ENCODE measurements at regions not wholly inside any gene's neighbourhood (a gene's known extent, or its start where the extent isn't known, plus 50 kb on each side); places are given as distances from the start of the nearest gene placed in this dataset.

DNA sequence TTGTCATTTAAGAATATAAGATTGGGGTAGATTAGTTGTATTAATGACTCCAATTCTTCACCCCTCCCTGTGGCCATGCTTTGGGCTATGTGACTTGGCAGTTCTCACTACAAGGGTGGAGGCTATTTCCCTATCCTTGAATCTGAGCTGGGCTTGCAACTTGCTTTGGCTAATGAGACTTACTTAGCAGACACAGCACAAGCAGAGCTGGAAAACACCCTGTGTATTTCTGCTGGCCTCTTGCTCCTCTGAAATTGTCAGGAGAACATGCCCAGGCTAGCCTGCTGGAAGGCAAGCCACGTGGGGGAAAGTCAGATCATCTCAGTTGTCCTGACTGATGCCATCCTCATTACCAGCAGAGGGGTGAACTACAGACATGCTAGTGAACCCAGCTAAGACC is 126.5 kb upstream of the HDGFL1 start:
- Mint-ChIP-seq H3K27me3 (no peaks in the 10 kb centered on the region), H3K36me3 (ENCODE audit: insufficient read depth) (no peaks in the 10 kb centered on the region)

DNA sequence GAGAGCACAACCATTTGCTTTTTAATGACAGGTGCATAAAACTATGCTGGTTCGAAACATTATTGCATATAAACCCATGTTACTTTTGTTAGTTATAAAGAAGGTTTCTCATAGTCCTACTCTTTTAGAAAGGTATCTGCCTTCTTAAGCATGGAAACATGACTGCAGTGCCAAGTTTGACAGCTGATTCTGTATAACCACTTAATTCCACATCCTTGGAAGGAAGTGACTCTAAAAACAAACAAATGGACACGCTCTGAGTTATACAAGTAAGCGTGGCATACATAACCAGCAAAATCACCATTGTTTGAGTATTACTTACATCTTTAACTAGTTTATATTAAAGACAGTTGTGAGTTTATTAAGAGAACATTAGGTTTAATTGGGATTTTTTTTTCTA is 125.0 kb upstream of the HDGFL1 start:
- TF ChIP-seq, protein P1, sequence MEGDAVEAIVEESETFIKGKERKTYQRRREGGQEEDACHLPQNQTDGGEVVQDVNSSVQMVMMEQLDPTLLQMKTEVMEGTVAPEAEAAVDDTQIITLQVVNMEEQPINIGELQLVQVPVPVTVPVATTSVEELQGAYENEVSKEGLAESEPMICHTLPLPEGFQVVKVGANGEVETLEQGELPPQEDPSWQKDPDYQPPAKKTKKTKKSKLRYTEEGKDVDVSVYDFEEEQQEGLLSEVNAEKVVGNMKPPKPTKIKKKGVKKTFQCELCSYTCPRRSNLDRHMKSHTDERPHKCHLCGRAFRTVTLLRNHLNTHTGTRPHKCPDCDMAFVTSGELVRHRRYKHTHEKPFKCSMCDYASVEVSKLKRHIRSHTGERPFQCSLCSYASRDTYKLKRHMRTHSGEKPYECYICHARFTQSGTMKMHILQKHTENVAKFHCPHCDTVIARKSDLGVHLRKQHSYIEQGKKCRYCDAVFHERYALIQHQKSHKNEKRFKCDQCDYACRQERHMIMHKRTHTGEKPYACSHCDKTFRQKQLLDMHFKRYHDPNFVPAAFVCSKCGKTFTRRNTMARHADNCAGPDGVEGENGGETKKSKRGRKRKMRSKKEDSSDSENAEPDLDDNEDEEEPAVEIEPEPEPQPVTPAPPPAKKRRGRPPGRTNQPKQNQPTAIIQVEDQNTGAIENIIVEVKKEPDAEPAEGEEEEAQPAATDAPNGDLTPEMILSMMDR (IDR thresholded peaks at IDR 0.05; ENCODE audit: unreplicated experiment) = no peak
- no peak for DNase-seq (ENCODE audit: low spot score, unreplicated experiment)
- no peak overlapping the region for H3K4me3 Mint-ChIP-seq (ENCODE audit: low read depth)
- H3K27ac Mint-ChIP-seq = no peak overlapping the region
- no peaks in the 10 kb centered on the region for H3K9me3 Mint-ChIP-seq (ENCODE audit: low read depth)
- no peaks in the 10 kb centered on the region for H3K27me3 Mint-ChIP-seq
- H3K4me1 Mint-ChIP-seq (ENCODE audit: low read depth) = peaks cover 23% of the 10 kb centered on the region
- H3K36me3 Mint-ChIP-seq (ENCODE audit: insufficient read depth) = no peaks in the 10 kb centered on the region

More for the DNA sequence above, 126.5 kb upstream of the HDGFL1 start:
- Mint-ChIP-seq H3K4me1 (ENCODE audit: low read depth) (peaks cover 15% of the 10 kb centered on the region), H3K9me3 (ENCODE audit: low read depth) (no peaks in the 10 kb centered on the region), H3K4me3 (ENCODE audit: low read depth) (no peak overlapping the region), H3K27ac (no peak overlapping the region)
- no peak for DNase-seq (ENCODE audit: low spot score, unreplicated experiment)
- TF ChIP-seq, protein P1 (IDR thresholded peaks at IDR 0.05; ENCODE audit: unreplicated experiment) = no peak

DNA sequence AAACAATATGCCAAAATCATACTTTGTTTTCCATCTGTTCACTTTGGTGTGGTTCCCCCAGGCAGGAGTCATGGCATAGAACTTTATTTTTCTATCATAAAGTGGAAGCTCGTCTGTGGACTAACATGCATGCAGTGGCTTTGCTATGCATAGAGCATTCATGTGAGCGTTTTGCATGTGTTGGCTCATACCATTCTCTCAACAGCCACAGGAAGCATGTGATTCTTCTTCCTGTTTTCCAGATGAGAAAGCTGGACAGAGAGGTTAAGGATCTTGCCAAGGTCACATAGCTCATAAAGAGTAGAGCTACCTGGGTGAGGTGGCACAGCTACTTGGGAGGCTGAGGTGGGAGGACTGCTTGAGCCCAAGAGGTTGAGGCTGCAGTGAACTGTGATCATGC is 123.4 kb upstream of the HDGFL1 start:
- Mint-ChIP-seq H3K27me3 (no peaks in the 10 kb centered on the region), H3K4me1 (ENCODE audit: low read depth) (peaks cover 27% of the 10 kb centered on the region), H3K4me3 (ENCODE audit: low read depth) (no peak overlapping the region), H3K36me3 (ENCODE audit: insufficient read depth) (no peaks in the 10 kb centered on the region), H3K27ac (no peak overlapping the region), H3K9me3 (ENCODE audit: low read depth) (no peaks in the 10 kb centered on the region)
- no peak for DNase-seq (ENCODE audit: low spot score, unreplicated experiment)
- TF ChIP-seq, protein P1 (IDR thresholded peaks at IDR 0.05; ENCODE audit: unreplicated experiment) = no peak

DNA sequence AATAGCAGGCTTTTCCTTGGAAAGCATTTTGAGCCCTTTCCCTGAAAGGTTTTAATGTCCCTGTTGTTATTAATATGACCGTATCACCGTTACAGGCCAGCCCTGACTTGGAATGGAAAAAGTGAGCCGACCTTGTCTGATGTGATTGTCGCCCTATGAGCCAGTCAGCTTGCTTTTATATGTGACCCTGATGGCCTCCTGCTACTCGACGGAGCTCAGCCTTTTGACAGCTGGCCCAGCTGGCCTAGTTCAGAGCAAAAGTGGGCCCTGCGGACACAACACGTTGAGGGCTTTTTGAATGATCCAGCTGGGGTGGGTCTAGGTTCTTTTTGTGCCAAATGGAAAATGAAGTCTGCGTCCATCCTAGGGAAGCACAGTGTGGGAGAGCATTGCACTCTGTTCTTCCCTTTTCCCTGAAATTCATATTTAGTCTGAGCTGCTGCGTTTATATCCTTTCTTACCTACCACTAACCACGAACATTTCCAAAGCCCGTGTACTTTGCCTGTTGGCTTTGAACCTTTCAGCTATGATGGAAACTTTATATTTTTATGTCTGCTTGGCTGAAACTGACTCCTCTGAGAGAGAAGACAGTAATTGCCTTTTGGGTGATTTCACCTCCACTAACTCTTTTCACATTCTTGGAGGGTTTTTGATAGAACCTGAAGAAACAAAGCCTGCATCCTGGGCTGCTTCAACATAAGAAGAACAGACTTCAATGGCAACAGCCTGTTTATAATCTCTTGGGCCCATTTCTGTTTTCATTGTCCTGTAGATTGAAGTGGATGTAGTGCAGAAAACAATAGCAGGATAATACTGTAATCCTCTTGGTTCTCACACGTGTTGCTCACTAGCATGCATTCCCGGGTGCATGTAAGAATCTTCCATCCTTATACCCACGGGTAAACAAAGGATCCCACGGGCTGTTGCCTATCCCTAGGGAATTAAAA is 121.8 kb upstream of the HDGFL1 start:
- no peak overlapping the region for H3K4me3 Mint-ChIP-seq (ENCODE audit: low read depth)
- H3K27ac Mint-ChIP-seq = no peak overlapping the region
- H3K27me3 Mint-ChIP-seq = no peaks in the 10 kb centered on the region
- H3K9me3 Mint-ChIP-seq (ENCODE audit: low read depth) = no peaks in the 10 kb centered on the region
- H3K36me3 Mint-ChIP-seq (ENCODE audit: insufficient read depth) = no peaks in the 10 kb centered on the region
- TF ChIP-seq, protein P1 (IDR thresholded peaks at IDR 0.05; ENCODE audit: unreplicated experiment) = no peak
- DNase-seq (ENCODE audit: low spot score, unreplicated experiment) = no peak
- H3K4me1 Mint-ChIP-seq (ENCODE audit: low read depth) = peaks cover 27% of the 10 kb centered on the region

DNA sequence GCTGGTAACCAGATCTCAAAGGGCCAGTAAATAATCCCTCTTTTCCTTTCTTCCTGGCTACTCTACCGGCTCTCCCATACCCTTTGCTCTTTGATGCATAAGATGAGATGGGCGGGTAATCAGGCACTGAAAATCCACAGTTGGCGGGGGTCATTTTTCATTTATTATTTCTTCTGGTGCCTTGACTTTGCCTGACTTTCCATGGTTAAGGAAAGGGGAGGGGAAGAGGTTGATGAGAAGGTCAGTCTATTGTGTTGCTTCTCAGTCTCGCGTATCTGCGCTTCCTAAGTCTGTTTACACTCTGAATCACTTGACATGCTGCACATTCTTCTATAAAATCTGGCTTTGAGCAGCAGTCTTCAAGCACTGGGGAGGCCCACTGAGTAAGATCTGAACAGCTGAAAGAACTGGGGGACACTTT is 121.1 kb upstream of the HDGFL1 start:
- no peak for DNase-seq (ENCODE audit: low spot score, unreplicated experiment)
- peak overlapping the region; percentile 75 for H3K27ac Mint-ChIP-seq
- no peaks in the 10 kb centered on the region for H3K9me3 Mint-ChIP-seq (ENCODE audit: low read depth)
- peak overlapping the region; percentile 57 for H3K4me3 Mint-ChIP-seq (ENCODE audit: low read depth)
- TF ChIP-seq, protein P1 (IDR thresholded peaks at IDR 0.05; ENCODE audit: unreplicated experiment) = no peak
- H3K27me3 Mint-ChIP-seq = no peaks in the 10 kb centered on the region
- H3K36me3 Mint-ChIP-seq (ENCODE audit: insufficient read depth) = no peaks in the 10 kb centered on the region
- peaks cover 29% of the 10 kb centered on the region for H3K4me1 Mint-ChIP-seq (ENCODE audit: low read depth)
